HG02840 (cell line): ENCODE measurements at regions not wholly inside any gene's neighbourhood (a gene's known extent, or its start where the extent isn't known, plus 50 kb on each side); places are given as distances from the start of the nearest gene placed in this dataset.
"Not testable (repeated sequence)": the region's sequence is repeated elsewhere in the genome, so short reads cannot be mapped to it uniquely, and the experiment has no call there.

Experiments
- ATAC-seq: cut with Tn5 transposase; IDR thresholded peaks from one replicate; pipeline ENCODE4 v1.9.1; 2021; ENCODE audit warnings: mild to moderate bottlenecking, moderate library complexity, moderate number of reproducible peaks; ENCODE audit not compliant: unreplicated experiment, low FRiP score

DNA sequence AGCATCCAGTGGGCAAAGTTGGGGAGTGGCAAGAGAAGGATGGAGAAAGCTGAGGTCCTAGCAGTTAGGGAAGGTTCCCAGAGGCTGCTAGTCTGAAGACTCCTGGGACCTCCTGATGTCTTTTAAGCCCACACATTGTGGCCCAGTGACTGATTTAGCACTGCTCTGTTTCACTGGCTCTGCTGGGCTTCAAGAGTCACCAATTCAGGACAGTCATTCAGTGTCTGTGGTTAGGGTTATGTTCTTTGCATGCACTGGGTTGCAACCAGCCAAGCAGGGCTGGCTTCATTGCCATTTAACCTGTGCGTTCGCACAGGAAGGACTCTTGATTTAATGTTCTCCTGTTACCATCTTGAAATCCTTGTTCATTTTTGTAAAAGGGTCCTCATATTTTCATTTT lies 199.2 kb downstream of the ICOS start:
- no peak for ATAC-seq

DNA sequence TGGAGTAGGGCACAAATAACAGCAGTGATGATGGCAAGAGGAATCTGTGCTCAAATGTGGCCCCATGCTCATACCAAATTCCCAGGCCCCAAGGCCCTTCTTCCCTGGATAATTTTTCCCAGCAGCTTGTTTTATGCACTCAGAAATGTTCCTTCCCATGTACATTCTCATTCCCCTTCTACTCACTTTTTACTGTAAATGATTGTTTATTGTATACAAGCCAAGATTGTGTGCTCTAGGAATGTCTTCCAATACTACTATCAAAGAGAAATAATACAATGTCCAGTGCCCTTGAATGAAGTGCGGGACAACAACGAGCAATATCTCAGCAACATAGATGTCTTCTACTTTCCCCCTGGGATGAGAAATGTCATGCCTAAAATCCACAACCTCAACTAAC lies 201.6 kb downstream of the ICOS start:
- ATAC-seq: no peak

DNA sequence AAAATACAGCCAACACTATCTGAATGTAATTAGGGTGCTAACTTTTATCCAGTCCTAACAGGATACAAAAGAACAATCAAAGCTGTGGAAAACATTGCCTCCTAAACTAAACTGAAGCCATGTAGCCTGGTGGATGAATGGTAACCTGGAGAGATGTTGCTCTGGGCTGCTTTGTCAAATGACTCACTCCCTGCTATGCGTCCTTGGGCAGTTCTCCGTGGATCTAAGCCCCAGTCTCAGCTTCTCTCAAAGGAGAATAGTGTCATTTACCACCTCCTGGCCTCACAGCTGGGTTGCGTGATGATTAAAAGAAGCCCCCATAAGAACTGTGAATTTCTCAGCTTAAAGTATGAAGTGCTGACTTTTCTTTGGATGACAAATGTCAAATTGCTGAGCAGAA lies 203.7 kb downstream of the ICOS start:
- ATAC-seq: no peak

DNA sequence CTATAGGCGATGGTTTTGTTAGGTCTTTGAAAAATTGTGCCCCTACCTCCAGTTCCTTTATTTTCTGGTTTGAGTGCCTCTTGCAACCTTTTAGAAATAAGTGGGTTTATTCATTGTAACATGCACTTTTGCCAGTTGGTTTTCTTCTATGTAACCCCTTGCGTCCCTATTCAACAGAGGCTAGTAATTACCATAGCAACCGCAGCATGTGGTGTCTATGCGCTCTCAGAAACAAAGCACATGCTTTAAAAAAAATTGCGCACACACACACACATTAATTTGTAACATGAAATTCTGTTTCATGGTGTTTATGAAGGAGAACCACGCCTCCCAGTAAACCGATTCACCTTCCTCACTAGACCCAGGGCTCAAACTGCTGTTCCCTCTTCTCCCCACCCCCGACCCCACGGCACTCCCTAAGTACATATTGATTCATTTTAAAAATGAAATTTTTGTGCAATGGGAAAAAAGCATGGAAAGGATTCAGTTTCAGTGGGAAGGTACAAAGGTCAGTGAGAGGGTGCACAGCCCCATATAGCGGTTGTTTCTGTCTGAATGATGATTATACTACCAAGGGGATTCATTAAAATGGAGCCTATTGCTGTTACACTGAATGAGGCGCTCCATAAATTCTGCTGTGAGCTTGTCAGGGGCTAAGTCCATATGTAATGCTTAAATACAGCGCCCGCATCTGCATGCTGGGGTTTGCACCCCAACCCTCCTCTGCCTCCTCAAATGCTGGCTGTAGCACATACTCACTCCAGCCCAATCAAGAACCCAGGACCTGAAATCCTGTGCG lies 206.9 kb downstream of the ICOS start:
- no peak for ATAC-seq

DNA sequence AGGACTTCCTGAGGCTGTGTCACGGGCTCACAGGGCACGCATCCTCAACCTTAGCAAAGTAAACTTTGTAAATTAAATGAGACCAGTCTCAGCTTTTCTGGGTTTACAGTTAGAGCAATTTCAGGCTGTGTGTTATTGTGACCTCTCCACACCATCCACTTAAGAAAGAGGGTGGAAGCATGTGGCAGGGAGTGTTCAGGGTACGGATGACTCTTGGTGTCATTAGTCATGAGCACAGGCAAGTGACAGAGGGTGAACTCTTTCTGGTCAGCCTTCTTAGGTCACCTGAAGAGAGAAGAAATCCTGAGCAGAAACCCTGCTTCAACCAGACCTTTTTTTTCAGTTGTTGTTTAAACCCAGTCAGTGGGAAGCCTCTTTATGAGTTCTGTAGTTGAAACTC lies 207.9 kb downstream of the ICOS start:
- ATAC-seq: no peak

DNA sequence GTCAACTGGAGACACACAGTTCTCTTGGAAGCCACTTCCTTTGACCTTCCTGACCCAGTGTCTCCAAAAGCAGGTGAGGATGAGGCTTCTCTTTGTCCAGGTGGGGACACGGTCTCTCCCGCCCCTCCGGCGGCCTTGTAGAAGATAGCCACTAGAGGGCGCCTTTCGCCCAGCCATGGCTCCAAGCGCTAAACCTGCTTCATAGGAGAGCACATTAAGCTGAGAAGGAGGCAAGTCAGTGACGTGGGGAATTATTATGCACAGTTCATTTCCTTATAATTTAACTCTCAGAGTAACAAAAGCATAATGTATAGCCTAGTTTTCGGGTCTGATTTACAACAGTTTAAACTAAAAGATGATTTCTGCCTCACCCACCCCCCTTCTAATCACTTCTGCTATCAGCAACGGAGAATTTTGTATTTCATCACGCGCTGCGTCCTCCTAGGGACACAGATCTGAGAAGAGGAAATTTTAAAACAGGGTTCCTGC lies 208.7 kb downstream of the ICOS start:
- ATAC-seq: peak; percentile 92

DNA sequence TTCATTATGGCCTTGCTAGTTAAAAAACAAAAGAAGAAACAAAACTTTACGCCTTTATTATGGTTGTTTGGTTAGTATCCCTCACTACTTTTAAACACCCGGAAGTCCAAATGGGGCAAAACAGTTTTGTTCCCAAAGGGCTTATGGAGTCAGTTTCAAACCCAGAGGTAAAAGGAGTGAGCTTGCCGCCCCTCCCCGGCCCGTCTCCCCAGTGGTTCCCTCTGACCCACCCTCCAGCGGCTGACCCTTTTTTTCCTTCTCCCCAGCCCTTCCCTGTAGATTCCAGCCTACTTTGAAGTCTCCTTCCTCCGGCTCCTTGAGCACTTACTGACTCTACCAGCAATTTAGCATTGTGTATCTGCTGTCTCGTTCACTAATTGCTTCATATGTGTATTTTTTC lies 209.2 kb downstream of the ICOS start:
- no peak for ATAC-seq

DNA sequence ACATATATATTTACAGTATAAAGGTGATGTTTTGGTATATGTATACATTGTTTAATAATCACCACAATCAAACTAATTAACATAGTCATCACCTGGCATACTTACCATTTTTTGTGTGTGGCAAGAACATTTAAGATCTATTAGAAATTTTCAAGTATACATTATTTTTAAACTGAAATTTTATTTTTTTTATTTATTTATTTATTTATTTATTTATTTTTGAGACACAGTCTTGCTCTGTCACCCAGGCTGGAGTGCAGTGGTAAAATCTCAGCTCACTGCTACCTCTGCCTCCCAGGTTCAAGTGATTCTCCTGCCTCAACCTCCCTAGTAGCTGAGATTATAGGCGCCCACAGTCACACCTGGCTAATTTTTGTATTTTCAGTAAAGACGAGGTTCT lies 210.5 kb downstream of the ICOS start:
- not testable (repeated sequence) for ATAC-seq

DNA sequence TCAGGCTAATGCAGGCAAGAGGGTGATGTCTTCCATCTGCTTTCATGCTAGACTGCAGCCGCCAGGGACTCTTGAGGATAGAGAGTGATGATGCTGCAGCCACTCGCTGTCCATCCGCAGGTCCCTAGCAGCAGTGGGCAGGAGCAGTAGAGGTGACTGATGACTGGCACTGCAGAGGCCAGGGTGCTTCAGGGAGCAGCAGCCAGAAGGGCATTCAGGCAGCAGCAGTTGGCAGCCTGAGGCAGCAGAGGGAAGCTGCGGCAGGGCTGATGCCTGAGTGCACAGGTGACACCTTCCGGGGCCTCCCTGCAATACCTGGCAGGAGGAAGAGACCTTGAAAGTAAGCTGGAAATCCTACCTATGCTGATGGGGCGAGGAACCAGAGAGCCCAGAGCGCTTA lies 214.2 kb downstream of the ICOS start:
- no peak for ATAC-seq

DNA sequence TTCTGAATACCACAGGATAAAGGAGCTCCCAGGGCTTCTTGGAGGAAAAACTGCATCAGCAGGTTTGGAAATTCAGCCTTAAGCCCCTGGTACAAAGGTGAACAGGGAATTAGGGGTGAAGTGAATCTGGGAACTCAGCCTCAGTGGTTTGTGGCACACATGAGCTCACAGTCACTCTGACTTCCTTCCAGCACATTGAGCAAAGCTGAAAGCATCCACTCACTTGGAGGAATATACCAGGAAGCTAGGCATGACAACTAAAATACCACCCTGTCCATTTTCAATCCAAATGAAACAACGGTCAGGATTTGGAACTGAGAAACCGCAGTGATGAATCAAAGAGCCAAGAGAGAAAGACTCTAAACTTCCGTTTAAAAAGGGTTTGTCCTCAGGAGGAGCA lies 216.1 kb downstream of the ICOS start:
- ATAC-seq: no peak

DNA sequence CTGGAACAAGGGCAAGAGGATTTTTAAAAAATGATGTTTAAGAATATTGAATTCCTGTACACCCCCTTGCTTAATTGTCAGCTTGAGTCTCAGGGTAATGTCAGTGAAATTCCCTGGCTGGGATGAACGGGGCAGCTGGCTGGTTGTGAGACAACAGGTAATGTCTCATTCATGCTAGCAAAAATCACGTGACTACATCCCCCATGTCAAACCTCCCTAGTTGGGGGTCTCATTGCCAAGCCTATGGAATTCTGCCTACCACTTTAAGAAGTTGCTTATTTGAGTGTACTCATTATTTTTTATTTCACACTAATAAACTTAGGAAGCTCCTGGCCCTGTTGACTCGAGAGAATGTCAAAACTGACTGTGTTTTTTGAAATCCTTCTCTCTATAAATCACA lies 218.3 kb downstream of the ICOS start:
- ATAC-seq: no peak

DNA sequence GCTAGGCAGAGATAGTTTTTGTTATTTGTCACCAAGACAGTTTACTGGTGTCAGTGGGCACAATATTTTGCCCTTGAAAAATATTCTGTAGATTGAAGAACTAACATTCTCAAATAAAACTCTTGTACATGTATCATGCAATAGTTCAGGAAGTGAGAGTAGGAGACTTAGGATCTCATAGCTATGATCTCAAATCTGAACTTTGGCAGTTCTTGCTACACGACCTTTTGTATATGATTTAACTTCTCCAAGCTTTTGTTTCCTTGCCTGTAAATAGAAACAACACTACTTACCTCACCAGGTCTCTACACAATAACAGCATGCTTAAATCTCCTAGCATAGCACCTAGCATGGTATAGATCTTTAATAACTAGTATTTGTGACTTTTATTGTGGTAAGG lies 219.9 kb downstream of the ICOS start:
- no peak for ATAC-seq

DNA sequence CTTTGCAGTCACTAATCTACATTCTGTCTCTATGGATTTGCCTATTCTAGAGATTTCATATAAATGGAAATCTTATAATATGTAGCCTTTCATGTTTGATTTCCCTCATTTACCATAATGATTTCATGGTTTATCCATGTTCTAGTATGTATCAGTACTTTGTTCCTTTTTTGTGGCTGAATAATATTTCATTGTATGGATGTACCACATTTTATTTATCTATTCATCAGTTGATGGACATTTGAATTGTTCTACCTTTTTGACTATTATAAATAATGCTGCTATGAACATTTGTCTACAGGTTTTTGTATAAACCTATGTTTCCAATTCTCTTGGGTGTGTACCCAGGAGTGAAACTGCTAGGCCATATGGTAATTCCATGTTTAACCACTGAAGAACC lies 221.1 kb downstream of the ICOS start:
- ATAC-seq: no peak

DNA sequence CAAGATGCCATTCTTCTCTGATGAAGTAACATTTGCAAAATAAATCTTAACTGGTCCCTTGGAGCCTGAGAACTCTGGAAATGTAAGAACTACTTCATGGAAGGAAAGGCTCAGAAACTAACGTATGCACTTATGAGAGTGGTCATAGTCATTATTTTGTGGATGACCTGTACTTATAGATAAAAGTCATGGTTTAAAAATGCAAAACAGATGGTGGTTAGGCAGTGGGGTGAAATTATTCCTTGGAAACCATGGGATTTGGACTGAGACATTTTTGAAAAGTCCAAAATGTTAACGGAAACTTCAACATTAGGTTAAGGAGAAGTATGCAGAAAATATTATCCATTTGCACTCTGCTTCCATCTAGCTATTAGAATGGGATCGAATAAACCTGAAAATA lies 223.0 kb downstream of the ICOS start:
- no peak for ATAC-seq

DNA sequence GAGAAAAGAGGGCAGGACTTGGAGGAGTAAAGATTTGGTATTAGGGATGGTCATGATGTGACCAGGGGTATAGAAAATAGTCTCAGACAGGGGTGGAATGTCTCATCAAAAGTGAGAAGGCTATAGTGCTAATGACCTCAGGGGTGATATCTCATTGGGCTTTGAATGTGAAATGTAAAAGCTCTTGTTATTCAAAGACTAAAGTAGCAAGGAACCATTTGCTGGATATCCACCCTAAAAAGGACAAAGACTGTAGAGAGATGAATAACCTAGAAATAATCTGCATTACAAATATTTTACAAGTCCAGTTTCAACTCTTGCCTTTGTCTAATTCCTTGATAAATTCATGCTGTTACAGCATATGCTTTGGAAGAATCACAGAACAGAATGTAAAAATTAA lies 224.4 kb downstream of the ICOS start:
- ATAC-seq: no peak

DNA sequence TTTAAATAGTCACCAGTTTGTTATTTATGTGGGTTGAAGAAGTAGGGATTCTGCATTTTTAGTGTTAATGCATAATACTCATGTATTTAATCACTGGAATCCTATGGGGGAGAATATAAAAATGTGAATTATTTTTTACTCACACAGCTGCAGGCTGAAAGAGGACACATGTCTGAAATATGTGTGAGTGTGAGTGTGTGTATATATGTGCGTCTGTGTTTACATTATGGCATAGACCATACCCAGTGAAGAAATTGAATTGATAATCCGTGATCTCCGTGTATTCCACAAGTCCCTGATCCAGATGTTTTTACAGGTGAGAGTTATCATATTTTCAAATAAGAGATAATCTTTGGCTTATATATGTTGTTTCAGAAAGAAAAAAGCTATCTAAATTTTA lies 225.3 kb downstream of the ICOS start:
- ATAC-seq: no peak

DNA sequence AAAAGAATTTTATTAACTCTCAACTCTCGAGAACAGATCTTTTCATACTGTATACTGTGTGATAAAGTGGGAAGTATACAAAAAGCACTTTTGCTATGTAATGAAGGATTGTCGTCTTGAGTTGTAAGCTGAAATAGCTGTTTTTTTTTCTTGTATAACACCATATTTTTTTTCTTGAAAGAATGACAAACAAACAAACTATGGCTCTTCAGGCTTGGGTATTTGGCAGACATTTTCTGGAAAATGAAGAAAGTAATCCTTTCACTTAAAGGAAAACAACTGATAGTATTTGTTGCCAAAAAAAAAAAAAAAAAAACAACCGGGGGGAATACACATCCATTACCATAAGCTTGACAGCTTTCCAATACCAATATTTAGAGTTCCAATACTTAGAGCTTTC lies 230.4 kb downstream of the ICOS start:
- no peak for ATAC-seq

DNA sequence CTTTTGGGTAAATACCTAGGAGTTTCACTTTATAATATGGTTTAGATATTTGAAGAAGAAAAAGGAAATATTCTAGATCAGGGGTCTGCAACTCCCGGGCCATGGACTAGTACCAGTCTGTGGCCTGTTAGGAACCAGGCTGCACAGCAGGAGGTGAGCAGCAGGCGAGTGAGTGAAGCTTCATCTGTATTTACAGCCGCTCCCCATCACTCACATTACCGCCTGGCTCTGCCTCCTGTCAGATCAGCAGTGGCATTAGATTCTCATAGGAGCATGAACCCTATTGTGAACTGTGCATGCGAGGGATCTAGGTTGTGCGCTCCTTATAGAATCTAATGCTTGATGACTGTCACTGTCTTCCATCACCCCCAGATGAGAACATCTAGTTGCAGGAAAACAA lies 231.1 kb downstream of the ICOS start:
- ATAC-seq: not testable (repeated sequence)

DNA sequence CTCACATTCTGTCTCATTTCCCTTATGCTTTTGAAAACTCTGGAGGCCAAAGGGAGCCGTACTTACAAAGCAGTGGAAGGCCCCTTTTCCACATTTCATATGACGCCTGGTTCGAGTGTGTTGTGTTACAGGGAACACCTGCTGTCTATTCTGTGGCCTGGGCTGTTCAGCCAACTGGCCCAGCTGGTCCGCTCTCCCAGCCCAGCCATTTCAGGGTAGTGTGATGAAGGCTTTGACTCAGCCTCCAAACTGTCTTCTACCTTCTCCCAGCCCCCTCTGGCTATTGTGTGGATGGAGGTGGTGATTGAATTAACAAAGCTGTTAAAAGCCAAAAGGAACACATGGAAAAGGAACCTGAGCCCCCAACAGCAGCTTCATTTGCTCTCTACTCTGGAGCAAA lies 233.8 kb downstream of the ICOS start:
- ATAC-seq: no peak

DNA sequence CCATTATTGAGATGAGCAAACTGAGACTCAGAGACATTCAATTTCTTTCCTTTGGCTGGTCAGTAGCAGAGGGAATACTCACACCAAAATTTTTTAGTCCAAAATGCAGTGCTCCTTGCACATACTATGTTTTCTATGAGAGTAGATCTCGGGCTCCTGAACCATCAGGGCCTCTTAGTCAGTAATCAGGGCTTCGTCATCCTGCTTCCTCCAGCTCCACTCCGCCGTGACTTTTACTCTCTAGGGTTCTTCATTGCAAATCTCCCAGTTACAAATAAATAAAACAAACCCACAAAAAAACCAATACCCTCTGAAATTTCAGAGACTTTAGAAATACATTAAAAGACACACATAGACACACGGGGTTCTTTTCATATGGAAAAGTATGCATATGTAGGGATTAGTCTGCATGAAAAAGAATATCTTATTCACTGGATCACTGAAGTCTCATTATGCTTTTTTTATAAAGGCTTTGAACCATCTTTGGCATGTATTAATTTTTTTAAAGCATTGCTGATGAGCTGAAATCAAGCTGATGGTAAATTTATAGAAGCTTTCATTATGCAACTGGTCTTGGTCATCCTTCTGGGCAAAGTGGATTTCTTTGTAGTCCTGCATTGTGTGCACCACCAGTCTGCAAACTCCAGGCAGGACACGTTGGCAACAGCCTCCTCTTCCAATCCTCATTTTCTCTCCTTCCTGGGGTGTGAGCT lies 235.0 kb downstream of the ICOS start:
- ATAC-seq: no peak

DNA sequence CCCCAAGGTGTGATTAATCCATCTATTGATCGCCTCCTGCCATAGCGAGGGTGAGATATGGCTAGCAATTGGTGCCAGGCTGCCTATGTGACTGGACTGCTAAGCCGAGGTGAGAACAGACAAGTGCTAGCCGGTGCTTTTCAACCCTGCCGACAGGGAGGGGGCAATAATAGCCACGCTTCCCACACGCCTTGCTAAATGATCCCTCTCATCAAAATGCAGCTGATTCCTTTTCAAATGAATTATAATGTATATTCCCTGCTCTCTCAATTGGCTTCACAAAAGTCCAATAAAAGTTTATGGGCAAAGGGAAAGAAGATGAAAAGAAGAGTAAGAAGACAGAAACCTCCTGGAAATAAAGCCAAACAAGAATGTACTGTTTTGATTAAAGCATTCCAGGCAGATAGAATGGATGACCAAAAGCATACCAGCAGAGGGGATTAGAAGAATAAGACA lies 235.6 kb downstream of the ICOS start:
- no peak for ATAC-seq

DNA sequence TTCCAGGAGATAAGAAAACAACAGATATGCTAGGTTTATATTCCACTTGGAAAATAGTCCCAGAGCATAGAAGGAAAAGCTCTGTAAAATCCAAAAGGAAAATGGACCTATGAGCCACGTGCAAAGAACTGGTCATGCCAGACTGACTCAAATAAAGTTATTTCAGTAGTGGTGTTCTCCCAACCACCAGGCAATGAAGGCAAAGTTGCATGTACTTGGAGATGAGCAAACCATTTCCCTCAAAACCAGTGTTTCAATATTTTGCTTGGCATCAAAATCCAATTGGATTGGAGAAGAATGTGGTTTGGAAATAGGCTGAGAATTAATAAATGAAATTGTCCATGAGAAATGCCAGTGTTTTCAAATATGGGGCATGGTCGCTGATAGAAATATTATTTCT lies 237.5 kb downstream of the ICOS start:
- ATAC-seq: no peak
